ENCODE measurements at regions not wholly inside any gene's neighbourhood (a gene's known extent, or its start where the extent isn't known, plus 50 kb on each side); places are given as distances from the start of the nearest gene placed in this dataset.

DNA sequence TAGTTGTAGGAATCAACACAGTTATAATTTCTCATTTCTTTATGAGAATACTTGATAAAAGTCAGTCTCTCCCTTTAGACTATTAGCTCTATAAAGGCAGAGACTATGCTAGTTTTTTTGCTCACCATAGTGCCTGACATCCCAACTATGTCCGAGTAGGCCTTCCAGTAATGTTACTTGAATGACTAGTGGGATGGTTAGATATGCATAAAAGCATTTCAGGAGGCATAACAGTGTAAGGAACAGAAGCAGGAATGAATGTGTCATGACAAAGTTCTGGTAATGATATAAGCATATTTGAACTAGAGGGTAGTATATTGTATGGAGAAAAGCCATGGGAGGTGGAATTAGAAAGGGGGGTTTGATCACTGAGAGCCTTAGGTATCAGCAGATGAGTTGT, 77.4 kb upstream of the C5orf46 start:
- H3K4me1 ChIP-seq: no peaks in the 10 kb centered on the region
- H3K36me3 ChIP-seq: no peaks in the 10 kb centered on the region
- TF ChIP-seq EP300 (IDR thresholded peaks at IDR 0.05) (no peak), POLR2A (IDR thresholded peaks at IDR 0.05; ENCODE audit: low read depth) (no peak), POLR2AphosphoS5 (IDR thresholded peaks at IDR 0.05) (no peak)
- TF ChIP-seq, protein P1, sequence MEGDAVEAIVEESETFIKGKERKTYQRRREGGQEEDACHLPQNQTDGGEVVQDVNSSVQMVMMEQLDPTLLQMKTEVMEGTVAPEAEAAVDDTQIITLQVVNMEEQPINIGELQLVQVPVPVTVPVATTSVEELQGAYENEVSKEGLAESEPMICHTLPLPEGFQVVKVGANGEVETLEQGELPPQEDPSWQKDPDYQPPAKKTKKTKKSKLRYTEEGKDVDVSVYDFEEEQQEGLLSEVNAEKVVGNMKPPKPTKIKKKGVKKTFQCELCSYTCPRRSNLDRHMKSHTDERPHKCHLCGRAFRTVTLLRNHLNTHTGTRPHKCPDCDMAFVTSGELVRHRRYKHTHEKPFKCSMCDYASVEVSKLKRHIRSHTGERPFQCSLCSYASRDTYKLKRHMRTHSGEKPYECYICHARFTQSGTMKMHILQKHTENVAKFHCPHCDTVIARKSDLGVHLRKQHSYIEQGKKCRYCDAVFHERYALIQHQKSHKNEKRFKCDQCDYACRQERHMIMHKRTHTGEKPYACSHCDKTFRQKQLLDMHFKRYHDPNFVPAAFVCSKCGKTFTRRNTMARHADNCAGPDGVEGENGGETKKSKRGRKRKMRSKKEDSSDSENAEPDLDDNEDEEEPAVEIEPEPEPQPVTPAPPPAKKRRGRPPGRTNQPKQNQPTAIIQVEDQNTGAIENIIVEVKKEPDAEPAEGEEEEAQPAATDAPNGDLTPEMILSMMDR (IDR thresholded peaks at IDR 0.05): no peak
- H3K27me3 ChIP-seq: no peaks in the 10 kb centered on the region
- no peaks in the 10 kb centered on the region for H3K9me3 ChIP-seq
- intact Hi-C loops (cut with DNase I): no loop called here
- H3K4me3 ChIP-seq: no peak overlapping the region
- H3K27ac ChIP-seq (replicated peaks in 1 of 4): no peak overlapping the region
- WGBS: 89% methylated on average over 1 of the region's 1 CpG
- DNase-seq (ENCODE audit: extremely low spot score): no peak

DNA sequence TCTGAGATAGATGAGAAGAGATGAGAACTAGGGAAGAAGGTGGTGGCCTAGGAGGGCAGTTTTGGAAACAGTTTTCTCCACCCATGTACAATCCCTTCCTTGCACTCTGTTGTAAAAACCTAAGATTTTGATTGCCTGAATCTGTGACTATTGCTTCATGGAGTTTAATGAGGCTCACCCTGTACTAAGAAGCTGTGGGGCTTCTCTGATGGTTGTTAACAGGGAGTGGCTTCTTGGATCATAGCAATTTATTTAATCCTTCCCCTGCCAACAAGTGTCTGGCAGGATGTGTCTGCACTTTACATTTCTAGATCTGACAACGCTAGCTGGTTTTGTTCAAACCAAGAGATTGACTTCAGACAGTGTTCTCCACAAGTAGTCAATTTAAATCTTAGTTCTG, 74.7 kb upstream of the C5orf46 start:
- TF ChIP-seq, protein P1 (IDR thresholded peaks at IDR 0.05): no peak
- no peak for TF ChIP-seq POLR2A (IDR thresholded peaks at IDR 0.05; ENCODE audit: low read depth)
- no peak for TF ChIP-seq EP300 (IDR thresholded peaks at IDR 0.05)
- no peak for TF ChIP-seq POLR2AphosphoS5 (IDR thresholded peaks at IDR 0.05)
- Histone ChIP-seq H3K27me3 (no peaks in the 10 kb centered on the region), H3K9me3 (peaks cover 0 to 5% (median 4%) of the 10 kb centered on the region in 4 donors), H3K4me1 (no peaks in the 10 kb centered on the region), H3K36me3 (no peaks in the 10 kb centered on the region), H3K4me3 (no peak overlapping the region), H3K27ac (replicated peaks in 1 of 4) (no peak overlapping the region)
- WGBS: 71% methylated on average over 1 of the region's 1 CpG
- DNase-seq (ENCODE audit: extremely low spot score): no peak
- intact Hi-C loops (cut with DNase I): no loop called here

DNA sequence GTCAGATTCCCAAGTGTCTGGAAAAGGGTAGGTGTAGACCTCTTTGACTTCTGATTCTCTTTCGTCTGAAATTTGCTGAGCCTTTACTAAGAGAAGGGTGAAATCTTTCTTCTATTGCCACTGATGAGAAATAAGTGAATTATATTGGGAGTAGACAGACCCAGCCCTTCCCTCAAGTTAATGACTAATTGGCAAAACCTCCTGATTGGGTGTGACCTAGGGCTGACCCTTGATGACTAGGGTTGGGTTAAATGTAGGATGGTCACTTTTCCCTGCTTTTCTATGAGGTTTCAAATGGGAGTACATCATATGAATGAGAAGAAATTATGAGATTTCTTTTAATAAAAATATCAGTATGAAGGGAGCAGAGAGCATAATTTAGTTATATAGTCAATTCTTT, 73.4 kb upstream of the C5orf46 start:
- WGBS: 90% methylated on average over 1 of the region's 1 CpG
- TF ChIP-seq, protein P1 (IDR thresholded peaks at IDR 0.05): no peak
- intact Hi-C loops (cut with DNase I): no loop called here

DNA sequence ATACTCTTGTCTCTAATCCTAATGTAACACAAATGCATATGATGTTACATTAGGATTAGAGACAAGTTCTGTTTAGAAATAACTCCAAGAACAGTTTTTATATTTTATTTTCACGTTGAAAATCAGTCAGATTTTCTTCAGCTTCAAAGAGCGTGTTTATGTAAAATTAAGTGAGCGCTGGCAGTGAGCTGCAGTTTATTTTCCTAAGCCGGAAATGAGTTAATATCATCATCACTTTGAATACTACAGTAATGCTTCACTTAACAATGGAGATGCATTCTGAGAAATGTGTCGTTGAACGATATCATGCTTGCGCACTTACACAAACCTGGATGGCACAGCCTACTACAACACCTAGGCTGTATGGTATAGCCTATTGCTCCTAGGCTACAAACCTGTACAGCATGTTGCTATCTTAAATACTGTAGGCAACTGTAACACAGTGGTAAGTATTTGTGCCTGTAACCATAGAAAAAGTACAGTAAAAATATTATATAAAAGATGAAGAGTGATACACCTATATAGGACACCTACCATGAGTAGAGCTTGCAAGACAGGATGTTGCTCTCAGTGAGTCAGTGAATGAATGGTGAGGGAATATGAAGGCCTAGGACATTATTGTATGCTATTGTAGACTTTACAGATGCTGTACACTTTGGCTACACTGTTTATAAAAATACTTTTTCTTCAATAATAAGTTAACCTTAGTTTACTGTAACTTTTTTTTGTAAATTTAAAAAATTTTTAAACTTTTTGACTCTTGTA, 65.9 kb upstream of the C5orf46 start:
- Histone ChIP-seq H3K36me3 (no peaks in the 10 kb centered on the region), H3K4me1 (no peaks in the 10 kb centered on the region), H3K4me3 (no peak overlapping the region), H3K27ac (replicated peaks in 1 of 4) (no peak overlapping the region), H3K9me3 (peaks cover 0 to 1% (median under 1%) of the 10 kb centered on the region in 4 donors), H3K27me3 (no peaks in the 10 kb centered on the region)
- intact Hi-C loops (cut with DNase I): no loop called here
- DNase-seq (ENCODE audit: extremely low spot score): no peak
- TF ChIP-seq EP300 (IDR thresholded peaks at IDR 0.05) (no peak), POLR2AphosphoS5 (IDR thresholded peaks at IDR 0.05) (no peak), POLR2A (IDR thresholded peaks at IDR 0.05; ENCODE audit: low read depth) (no peak)
- TF ChIP-seq, protein P1 (IDR thresholded peaks at IDR 0.05): no peak
- 73% methylated on average over 7 of the region's 7 CpGs for WGBS

More for the DNA sequence above, 73.4 kb upstream of the C5orf46 start:
- Histone ChIP-seq H3K4me1 (no peaks in the 10 kb centered on the region), H3K4me3 (no peak overlapping the region), H3K27ac (replicated peaks in 1 of 4) (no peak overlapping the region), H3K9me3 (peaks cover 0 to 5% (median 4%) of the 10 kb centered on the region in 4 donors), H3K27me3 (no peaks in the 10 kb centered on the region), H3K36me3 (no peaks in the 10 kb centered on the region)
- no peak for DNase-seq (ENCODE audit: extremely low spot score)

DNA sequence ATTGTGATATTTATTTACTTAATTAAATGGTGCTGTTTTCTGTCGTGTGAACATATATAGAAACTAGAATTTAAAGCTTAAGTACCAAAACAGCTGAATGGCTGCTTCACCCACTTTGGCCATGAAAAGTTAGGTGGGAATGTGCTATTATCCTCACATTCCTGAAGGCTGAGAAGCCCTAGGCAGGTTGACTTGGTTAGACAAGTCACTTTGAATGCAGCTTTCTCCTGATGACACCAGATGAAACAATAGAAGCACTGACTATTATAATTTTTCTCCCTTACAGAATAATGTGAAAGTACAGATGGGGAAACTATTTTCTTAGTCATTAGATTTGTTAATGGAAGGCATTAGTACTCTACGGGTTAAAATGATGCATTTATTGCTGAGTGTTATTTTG, 65.1 kb upstream of the C5orf46 start:
- intact Hi-C loops (cut with DNase I): no loop called here
- no peak for DNase-seq (ENCODE audit: extremely low spot score)
- 75% methylated on average over 2 of the region's 2 CpGs for WGBS

More for the DNA sequence above, 65.1 kb upstream of the C5orf46 start:
- H3K27me3 ChIP-seq: no peaks in the 10 kb centered on the region
- H3K4me1 ChIP-seq: no peaks in the 10 kb centered on the region
- TF ChIP-seq EP300 (IDR thresholded peaks at IDR 0.05): no peak
- TF ChIP-seq POLR2AphosphoS5 (IDR thresholded peaks at IDR 0.05): no peak
- TF ChIP-seq POLR2A (IDR thresholded peaks at IDR 0.05; ENCODE audit: low read depth): no peak
- TF ChIP-seq, protein P1 (IDR thresholded peaks at IDR 0.05): no peak
- H3K9me3 ChIP-seq: no peaks in the 10 kb centered on the region
- H3K4me3 ChIP-seq: no peak overlapping the region
- no peaks in the 10 kb centered on the region for H3K36me3 ChIP-seq
- no peak overlapping the region for H3K27ac ChIP-seq (replicated peaks in 1 of 4)

All from esophagus muscularis mucosa (tissue), 4 donors.